HG03280 (cell line): ENCODE measurements at regions not wholly inside any gene's neighbourhood (a gene's known extent, or its start where the extent isn't known, plus 50 kb on each side); places are given as distances from the start of the nearest gene placed in this dataset.

Experiments
- ATAC-seq: cut with Tn5 transposase; IDR thresholded peaks from one replicate; pipeline ENCODE4 v1.9.1; 2021; ENCODE audit warnings: mild to moderate bottlenecking, moderate library complexity; ENCODE audit not compliant: unreplicated experiment

GRCh38 chr1:221099747-221100595, 220.7 kb downstream of the HLX start:
- no peak for ATAC-seq

DNA sequence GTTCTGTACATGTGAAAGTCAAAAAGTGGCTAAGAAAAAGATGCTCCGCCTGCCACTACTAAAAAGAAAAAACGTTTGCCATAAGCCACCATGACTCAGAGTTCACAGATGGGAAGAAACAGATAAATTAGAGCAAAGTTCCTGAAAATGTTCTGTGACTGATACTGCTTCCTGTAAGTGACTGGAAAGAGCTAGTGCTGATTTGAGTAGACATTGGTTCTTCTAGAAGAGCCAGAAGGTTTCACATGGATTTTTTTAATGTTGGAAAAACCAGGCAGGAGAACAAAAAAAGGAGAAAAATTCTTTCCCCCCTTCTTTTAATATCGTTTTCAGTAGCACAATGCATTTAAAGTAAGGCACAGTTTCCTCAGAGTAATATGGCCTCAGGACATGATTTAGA, 221.4 kb downstream of the HLX start:
- no peak for ATAC-seq

DNA sequence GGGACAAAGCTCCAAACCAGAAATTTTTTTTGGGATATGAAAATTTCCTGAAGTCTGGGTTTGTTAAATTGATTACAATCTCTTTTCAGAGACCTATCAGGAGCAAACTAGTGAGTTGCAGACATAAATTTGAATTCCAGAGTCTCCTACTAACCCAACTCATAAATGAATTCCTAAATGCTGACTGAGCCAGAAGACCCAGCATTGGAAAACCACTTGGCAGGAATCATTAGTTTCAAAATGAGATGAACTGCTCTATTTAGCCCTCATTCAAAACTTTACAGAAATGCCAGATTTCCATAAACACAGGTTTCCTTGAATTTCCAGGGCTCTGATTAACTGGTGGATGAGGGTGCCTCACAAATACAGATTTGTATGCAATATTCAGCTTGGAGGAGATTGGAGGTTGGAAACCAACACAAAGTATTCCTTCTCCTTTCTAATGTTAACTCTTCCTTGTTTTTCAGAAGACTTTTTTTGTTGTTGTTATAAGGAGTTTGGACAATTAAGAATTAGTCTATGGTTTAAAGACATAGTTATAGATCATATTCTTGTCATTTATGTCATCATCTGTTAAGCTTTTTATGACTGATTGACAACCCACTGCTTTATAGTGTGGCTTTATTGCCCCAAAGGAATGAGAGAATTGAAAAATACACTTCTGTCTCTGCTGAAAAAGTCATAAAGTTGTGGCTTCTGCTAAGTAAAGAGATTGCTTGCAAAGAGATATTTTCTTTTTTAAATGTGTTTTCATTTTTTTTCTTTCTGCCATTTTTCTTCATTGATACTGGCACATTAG, 222.8 kb downstream of the HLX start:
- no peak for ATAC-seq

GRCh38 chr1:221104596-221104995, 225.4 kb downstream of the HLX start:
- no peak for ATAC-seq

GRCh38 chr1:221105578-221105977, 226.3 kb downstream of the HLX start:
- no peak for ATAC-seq

GRCh38 chr1:221106616-221107015, 227.4 kb downstream of the HLX start:
- ATAC-seq, result no peak

DNA sequence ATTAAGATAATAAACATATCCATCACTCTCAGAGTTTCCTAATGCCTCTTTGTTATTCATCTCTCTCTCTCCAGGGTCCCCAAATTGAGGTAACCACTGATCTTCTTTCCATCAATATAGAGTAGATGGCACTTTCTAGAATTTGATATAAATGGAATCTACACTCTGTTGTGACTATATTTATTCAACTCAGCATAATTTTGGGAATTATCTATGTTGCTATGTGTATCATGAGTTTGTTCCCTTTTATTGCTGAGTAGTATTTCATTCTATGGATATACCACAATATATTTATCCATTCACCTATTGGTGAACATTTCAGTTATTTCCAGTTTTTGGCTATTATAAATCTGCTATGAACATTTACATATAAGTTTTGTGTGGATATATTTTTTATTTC, 230.7 kb downstream of the HLX start:
- no peak for ATAC-seq

DNA sequence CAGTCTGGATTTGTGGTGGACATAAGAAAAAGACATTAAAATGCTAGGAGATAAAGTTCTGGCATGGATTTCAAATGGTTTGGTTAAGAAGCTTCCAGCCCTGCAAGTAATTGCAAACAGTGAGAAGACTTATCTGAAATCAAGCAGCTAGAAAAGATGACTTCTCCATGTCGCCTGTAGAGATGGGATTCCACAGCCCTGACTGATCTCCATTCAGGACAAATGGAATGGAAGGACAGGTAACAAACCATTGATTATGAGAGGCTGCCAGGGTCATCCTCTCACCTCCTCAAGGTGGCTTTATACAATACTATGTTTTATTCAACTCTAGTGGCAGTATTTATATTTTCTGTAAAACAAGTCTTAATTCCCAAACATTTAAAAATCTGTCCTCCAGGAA, 237.9 kb downstream of the HLX start:
- ATAC-seq, result no peak

DNA sequence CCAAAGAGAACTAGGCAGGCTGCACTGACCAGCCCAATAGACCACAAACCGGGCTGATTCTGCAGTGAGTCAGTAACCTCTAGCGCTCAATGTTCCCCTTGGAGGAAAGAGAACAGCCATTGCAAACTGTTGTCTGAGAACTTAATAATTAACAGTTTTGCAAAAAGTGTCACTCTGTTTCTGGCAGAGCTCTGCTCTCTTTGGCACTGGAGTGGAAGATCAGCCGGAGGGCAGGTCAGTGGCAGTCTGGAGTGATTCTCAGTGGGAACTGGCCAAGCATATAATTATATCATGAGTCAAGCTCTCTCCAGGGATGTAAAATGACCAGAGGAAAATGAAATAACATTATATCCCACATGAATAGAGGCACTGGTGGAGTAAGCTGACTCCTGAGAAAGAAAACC, 238.3 kb downstream of the HLX start:
- ATAC-seq, result no peak

DNA sequence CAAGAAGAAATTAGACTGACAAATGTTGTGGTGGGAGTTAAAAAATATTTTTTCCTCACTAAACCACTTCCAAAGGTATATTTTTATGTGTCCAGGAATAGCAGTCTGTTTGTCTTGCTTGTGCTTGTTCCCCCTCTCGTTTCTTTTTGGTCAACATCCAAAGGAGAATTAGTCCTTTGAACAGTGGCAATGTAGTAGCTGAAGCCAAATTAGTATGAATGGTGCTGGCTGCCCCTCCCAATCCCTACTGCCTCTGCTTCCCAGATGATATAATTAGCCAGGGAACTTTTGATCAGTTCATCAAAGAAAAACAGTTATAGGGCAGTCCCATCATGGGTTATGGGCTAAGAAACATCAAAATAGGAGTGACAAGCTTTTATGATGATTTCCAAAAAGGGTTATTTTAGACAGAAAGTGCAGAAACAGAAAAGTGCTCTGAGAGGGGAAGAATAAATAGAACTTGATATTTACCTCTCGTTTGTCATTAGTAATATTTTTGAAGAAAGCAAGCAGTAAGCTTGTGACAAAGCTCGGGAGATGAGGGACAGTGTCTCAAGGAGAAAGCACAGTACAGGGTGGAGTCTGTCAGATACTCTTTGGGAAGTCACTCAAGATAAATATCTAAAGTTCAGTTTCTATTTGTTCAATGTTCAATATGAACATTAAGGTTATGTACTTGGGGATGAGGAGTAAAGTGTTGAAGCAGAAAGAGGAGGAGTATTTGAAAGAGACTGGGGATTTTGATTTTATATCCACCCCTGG, 239.1 kb downstream of the HLX start:
- no peak for ATAC-seq

GRCh38 chr1:221118938-221119320, 239.7 kb downstream of the HLX start:
- no peak for ATAC-seq

GRCh38 chr1:221122501-221122900, 243.3 kb downstream of the HLX start:
- ATAC-seq, result no peak

GRCh38 chr1:221125976-221126375, 246.7 kb downstream of the HLX start:
- ATAC-seq, result no peak

GRCh38 chr1:221137666-221138065, 258.4 kb downstream of the HLX start:
- no peak for ATAC-seq

- no peak for ATAC-seq
Measured at GRCh38 chr1:221138516-221138915, 259.3 kb downstream of the HLX start.

- no peak for ATAC-seq
Measured at GRCh38 chr1:221139991-221140390, 260.7 kb downstream of the HLX start.

GRCh38 chr1:221141096-221141495, 261.9 kb downstream of the HLX start:
- no peak for ATAC-seq

- ATAC-seq, result no peak
Measured at GRCh38 chr1:221141606-221142285, 262.5 kb downstream of the HLX start.

GRCh38 chr1:221148660-221149059, 269.4 kb downstream of the HLX start:
- no peak for ATAC-seq

DNA sequence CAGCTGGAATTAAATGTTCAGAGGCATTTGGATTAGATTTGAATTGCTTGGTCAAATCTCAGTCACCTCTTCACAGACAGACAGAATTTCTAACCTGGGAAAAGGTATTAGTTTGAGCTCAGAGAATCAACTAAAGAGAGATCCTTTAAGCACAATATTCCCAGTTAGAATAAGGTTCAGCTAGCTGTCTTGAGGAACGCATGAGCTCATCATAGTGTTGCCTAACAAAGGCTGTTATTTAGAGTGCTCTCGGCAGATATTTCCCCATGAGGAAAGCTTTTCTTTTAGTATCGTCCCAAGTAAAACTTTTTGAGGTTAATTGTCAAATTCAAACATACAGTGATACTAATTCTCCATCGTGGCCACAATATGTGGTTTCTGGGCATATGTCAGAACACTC, 269.9 kb downstream of the HLX start:
- ATAC-seq, result no peak

- ATAC-seq, result no peak
Measured at GRCh38 chr1:221149555-221150075, 270.4 kb downstream of the HLX start.
